Esophagus muscularis mucosa (tissue), 3 donors: ENCODE measurements at regions not wholly inside any gene's neighbourhood (a gene's known extent, or its start where the extent isn't known, plus 50 kb on each side); places are given as distances from the start of the nearest gene placed in this dataset.

Source experiments
- CTCF ChIP-seq, 3 experiments: fragments of 200-600 bp in 2 of 3; fragments of 450-650 bp in 1 of 3; sonication (generic) in 2 of 3; IDR thresholded peaks; one replicate each; pipeline ENCODE4 v1.5.1; 2017 to 2019; ENCODE audit warnings: antibody characterized with exemption in 3 of 3, mild to moderate bottlenecking in 2 of 3, moderate library complexity in 1 of 3
- POLR2AphosphoS5 ChIP-seq, 2 donors: sonication (generic); formaldehyde crosslinking; IDR thresholded peaks; one replicate each; pipeline ENCODE4 v1.6.1; 2017; ENCODE audit warnings: antibody characterized with exemption in 2 of 2

- no peak for TF ChIP-seq POLR2AphosphoS5 (IDR thresholded peaks at IDR 0.05)
- TF ChIP-seq CTCF (IDR thresholded peaks at IDR 0.05) = no peak
These were observed 1915.0 kb upstream of the FLRT2 start for GRCh38 chr14:83614956-83615355.
